ENCODE measurements at regions not wholly inside any gene's neighbourhood (a gene's known extent, or its start where the extent isn't known, plus 50 kb on each side); places are given as distances from the start of the nearest gene placed in this dataset.

GRCh38 chr16:87127061-87127765, 190.0 kb downstream of the C16orf95 start:
- Histone ChIP-seq H3K27ac (peak overlapping the region; percentile 58), H3K27me3 (ENCODE audit: low read depth) (no peaks in the 10 kb centered on the region), H3K9me3 (peaks cover 11% of the 10 kb centered on the region), H3K36me3 (no peaks in the 10 kb centered on the region), H3K4me3 (no peak overlapping the region), H3K4me1 (no peaks in the 10 kb centered on the region)
- intact Hi-C loops (cut with DNase I) = no loop called here
- ATAC-seq (peak in 1 of 2 donors; percentile 13), DNase-seq (no peak)
- no peak for TF ChIP-seq CTCF (IDR thresholded peaks at IDR 0.05)

GRCh38 chr16:87127766-87128147, 189.4 kb downstream of the C16orf95 start:
- TF ChIP-seq CTCF (IDR thresholded peaks at IDR 0.05) = no peak
- Histone ChIP-seq H3K27me3 (ENCODE audit: low read depth) (no peaks in the 10 kb centered on the region), H3K27ac (peak overlapping the region; percentile 58), H3K36me3 (no peaks in the 10 kb centered on the region), H3K9me3 (peaks cover 11% of the 10 kb centered on the region), H3K4me3 (no peak overlapping the region), H3K4me1 (no peaks in the 10 kb centered on the region)
- ATAC-seq (no peak), DNase-seq (no peak)
- intact Hi-C loops (cut with DNase I) = no loop called here

- intact Hi-C loops (cut with DNase I) = no loop called here
- ATAC-seq (no peak), DNase-seq (no peak)
- Histone ChIP-seq H3K36me3 (no peaks in the 10 kb centered on the region), H3K4me3 (no peak overlapping the region), H3K27me3 (ENCODE audit: low read depth) (no peaks in the 10 kb centered on the region), H3K9me3 (peaks cover 8% of the 10 kb centered on the region), H3K27ac (no peak overlapping the region), H3K4me1 (no peaks in the 10 kb centered on the region)
- no peak for TF ChIP-seq CTCF (IDR thresholded peaks at IDR 0.05)
Observed at GRCh38 chr16:87129771-87130170, 187.4 kb downstream of the C16orf95 start.

GRCh38 chr16:87131061-87131995, 185.9 kb downstream of the C16orf95 start:
- intact Hi-C loops (cut with DNase I) = no loop called here
- no peak for ATAC-seq

GRCh38 chr16:87131996-87132345, 185.2 kb downstream of the C16orf95 start:
- TF ChIP-seq CTCF (IDR thresholded peaks at IDR 0.05) = no peak
- intact Hi-C loops (cut with DNase I) = no loop called here
- ATAC-seq = no peak
- H3K9me3 ChIP-seq = peaks cover 8% of the 10 kb centered on the region
- no peak for DNase-seq
- no peaks in the 10 kb centered on the region for H3K4me1 ChIP-seq
- H3K27ac ChIP-seq = no peak overlapping the region
- no peaks in the 10 kb centered on the region for H3K27me3 ChIP-seq (ENCODE audit: low read depth)
- no peaks in the 10 kb centered on the region for H3K36me3 ChIP-seq
- H3K4me3 ChIP-seq = no peak overlapping the region

More at GRCh38 chr16:87131061-87131995, 185.9 kb downstream of the C16orf95 start:
- no peak for DNase-seq
- no peak overlapping the region for H3K4me3 ChIP-seq
- no peak overlapping the region for H3K27ac ChIP-seq
- TF ChIP-seq CTCF (IDR thresholded peaks at IDR 0.05) = no peak
- H3K27me3 ChIP-seq (ENCODE audit: low read depth) = no peaks in the 10 kb centered on the region
- H3K36me3 ChIP-seq = no peaks in the 10 kb centered on the region
- H3K9me3 ChIP-seq = peaks cover 8% of the 10 kb centered on the region
- H3K4me1 ChIP-seq = no peaks in the 10 kb centered on the region
